K562 (cell line): ENCODE measurements at regions not wholly inside any gene's neighbourhood (a gene's known extent, or its start where the extent isn't known, plus 50 kb on each side); places are given as distances from the start of the nearest gene placed in this dataset.

Experiments used
- ATAC-seq: fragments of 200-7000 bp; cut with Tn5 transposase; 3 replicates; pipeline ENCODE4 v1.9.1; 2020; ENCODE audit warnings: moderate library complexity
- BruUV-seq: library from RNA; stranded (reverse); fragments of 400-500 nt; replicated peaks from 2 replicates; lab custom pipeline; 2021; lab: Mats Ljungman, UMichigan
- CTCF ChIA-PET: fragments of 300-600 bp; formaldehyde crosslinking; extraction: SDS; loops from one replicate; lab custom pipeline; 2021; ENCODE audit warnings: low intra/inter-chr PET ratio; lab: Yijun Ruan, JAX
- POLR2A ChIA-PET: fragments of 300-600, 350-650 bp; sonication (Branson Sonifier 250); formaldehyde crosslinking; extraction: SDS; loops from one replicate; lab custom pipeline; 2021; ENCODE audit warnings: antibody characterized with exemption, inconsistent platforms; lab: Yijun Ruan, JAX
- DNase-seq, 4 experiments: peaks; one replicate each; pipeline versions ENCODE4 v3.0.0 to v3.0.0-alpha.2; 2011 to 2018; ENCODE audit warnings: low spot score in 3 of 4, mixed read lengths in 3 of 4; ENCODE audit errors: extremely low read depth in 1 of 4
- FAIRE-seq: peaks from 2 replicates; lab custom pipeline; 2011; peaks lifted over from hg19 to GRCh38; lab: Jason Lieb, UNC
- H2AFZ ChIP-seq: 2 replicates; pipeline ENCODE4 v1.6.0; 2011; ENCODE audit warnings: low read depth, low read length, control low read depth, inconsistent platforms
- H3K27ac ChIP-seq: fragments of 200-600 bp; 3 replicates; pipeline ENCODE4 v1.8.0; 2011; ENCODE audit warnings: low read depth, mild to moderate bottlenecking, control low read depth, inconsistent platforms, low read length, moderate library complexity, mixed read lengths; ENCODE audit errors: extremely low read depth
- H3K27me3 ChIP-seq, 2 experiments: fragments of 300-600 bp in 1 of 2; 2 replicates in 1 of 2; 3 replicates in 1 of 2; pipeline versions ENCODE4 v1.6.0 to v1.8.0; 2011; ENCODE audit warnings: inconsistent platforms in 2 of 2, low read length in 2 of 2, mild to moderate bottlenecking in 1 of 2, mixed read lengths in 1 of 2, moderate library complexity in 1 of 2; ENCODE audit not compliant: control insufficient read depth in 2 of 2, insufficient read depth in 2 of 2
- H3K36me3 ChIP-seq: fragments of 300-600 bp; 3 replicates; pipeline ENCODE4 v1.8.0; 2011; ENCODE audit warnings: mild to moderate bottlenecking, low read length, inconsistent platforms; ENCODE audit not compliant: control insufficient read depth, insufficient read depth
- H3K4me1 ChIP-seq, 2 experiments: fragments of 200-600 bp in 1 of 2; replicated peaks in 1 of 2; 2 replicates in 1 of 2; 3 replicates in 1 of 2; pipeline versions ENCODE4 v1.5.1 to v1.8.0; 2011; ENCODE audit warnings: inconsistent platforms in 2 of 2, low read length in 2 of 2, mild to moderate bottlenecking in 1 of 2, mixed read lengths in 1 of 2, moderate library complexity in 1 of 2; ENCODE audit not compliant: control insufficient read depth in 2 of 2, insufficient read depth in 2 of 2
- H3K4me2 ChIP-seq: 2 replicates; pipeline ENCODE4 v1.6.1; 2011; ENCODE audit warnings: low read length, control low read depth, inconsistent platforms, mixed read lengths; ENCODE audit not compliant: insufficient read depth
- H3K4me3 ChIP-seq: fragments of 200-600 bp; sonication (generic), shearing (Covaris generic); 2 replicates; pipeline ENCODE4 v1.5.1; 2016; ENCODE audit warnings: control low read depth, inconsistent platforms
- H3K79me2 ChIP-seq: fragments of 200-600 bp; 3 replicates; pipeline ENCODE4 v1.8.0; 2011; ENCODE audit warnings: low read length, inconsistent platforms; ENCODE audit not compliant: control insufficient read depth, insufficient read depth
- H3K9ac ChIP-seq, 2 experiments: 2 replicates each; pipeline versions ENCODE4 v1.6.0 to v1.6.1; 2011; ENCODE audit warnings: low read depth in 2 of 2, low read length in 2 of 2, control low read depth in 1 of 2, inconsistent platforms in 1 of 2, mild to moderate bottlenecking in 1 of 2, mixed read lengths in 1 of 2; ENCODE audit not compliant: insufficient read depth in 1 of 2
- H3K9me1 ChIP-seq: one replicate; pipeline ENCODE4 v1.6.0; 2011; ENCODE audit warnings: inconsistent platforms, mild to moderate bottlenecking, low read length, moderate library complexity; ENCODE audit not compliant: control insufficient read depth, insufficient read depth
- H3K9me3 ChIP-seq: replicated peaks from 2 replicates; pipeline ENCODE4 v1.5.1; 2011; ENCODE audit warnings: low read depth, low read length, inconsistent platforms; ENCODE audit not compliant: control insufficient read depth, insufficient read depth
- H4K20me1 ChIP-seq: replicated peaks from 2 replicates; pipeline ENCODE4 v1.6.1; 2011; ENCODE audit warnings: low read length, inconsistent platforms, mixed read lengths; ENCODE audit not compliant: control insufficient read depth, insufficient read depth
- ATF7 ChIP-seq: fragments of 450-650 bp; IDR thresholded peaks from 2 replicates; pipeline ENCODE4 v1.7.1; 2014; ENCODE audit warnings: mild to moderate bottlenecking, moderate library complexity
- BCL6 ChIP-seq: fragments of 250-450 bp; sonication (Bioruptor Pico); IDR thresholded peaks from 2 replicates; pipeline ENCODE4 v1.4.0; 2020
- DEAF1 ChIP-seq: fragments of 450-650 bp; formaldehyde crosslinking; IDR thresholded peaks from 2 replicates; pipeline ENCODE4 v1.4.0; 2020; ENCODE audit warnings: mild to moderate bottlenecking, moderate library complexity
- NCOR1 ChIP-seq: fragments of 450-650 bp; IDR thresholded peaks from 2 replicates; pipeline ENCODE4 v1.6.1; 2016; ENCODE audit warnings: mild to moderate bottlenecking, moderate library complexity
- SMARCA5 ChIP-seq: fragments of 450-650 bp; IDR thresholded peaks from 2 replicates; pipeline ENCODE4 v1.6.1; 2016
- ZNF699 ChIP-seq: fragments of 250-450 bp; sonication (Bioruptor Pico); IDR thresholded peaks from 2 replicates; pipeline ENCODE4 v1.8.0; 2021; ENCODE audit warnings: mild to moderate bottlenecking, moderate library complexity; ENCODE audit not compliant: insufficient replicate concordance
- WGBS: fragments of 100-300 bp; shearing (Covaris generic); methylation state at CpG from one replicate; pipeline ENCODE4 v1.1.6; 2016; ENCODE audit warnings: low coverage, mixed read lengths; ENCODE audit not compliant: insufficient coverage; ENCODE audit errors: missing lambda C conversion rate; 5-methylcytosine and 5-hydroxymethylcytosine counted together
- in situ Hi-C: fragments of 300-500 bp; cut with MboI; formaldehyde crosslinking; loops from 4 replicates; pipeline ENCODE4 v1.15.0; 2018; ENCODE audit warnings: inconsistent platforms, mixed read lengths
- intact Hi-C: fragments of 100-400 bp; cut with micrococcal nuclease; formaldehyde crosslinking; loops from 2 replicates; pipeline ENCODE4 v1.14.2; 2022

GRCh38 chr13:61874970-61875579, 459.4 kb upstream of the PCDH20 start:
- Histone ChIP-seq H3K4me3 (no peak overlapping the region), H3K27me3 (no peaks in the 10 kb centered on the region), H3K9ac (no peak overlapping the region), H3K4me2 (no peak overlapping the region), H3K36me3 (no peaks in the 10 kb centered on the region), H3K9me1 (no peaks in the 10 kb centered on the region), H3K79me2 (no peaks in the 10 kb centered on the region), H4K20me1 (no peaks in the 10 kb centered on the region), H3K9me3 (no peaks in the 10 kb centered on the region), H2AFZ (no peak overlapping the region), H3K27ac (no peak overlapping the region), H3K4me1 (no peaks in the 10 kb centered on the region)
- FAIRE-seq (no peak), DNase-seq (no peak), ATAC-seq (no peak)
- POLR2A ChIA-PET: no interaction called here
- no peak for TF ChIP-seq ATF7
- TF ChIP-seq SMARCA5: no peak
- no peak for TF ChIP-seq DEAF1 (CRISPR knock-in tag)
- no peak for TF ChIP-seq BCL6 (CRISPR knock-in tag)
- TF ChIP-seq NCOR1: no peak
- in situ Hi-C loops (no loop called here), intact Hi-C loops (no loop called here)
- no TSS peak for BruUV-seq
- CTCF ChIA-PET: no interaction called here
- WGBS: 0% methylated on average over 2 of the region's 2 CpGs

- TF ChIP-seq ZNF699 (CRISPR knock-in tag): no peak
- Histone ChIP-seq H3K9me3 (no peaks in the 10 kb centered on the region), H3K9ac (no peak overlapping the region), H3K36me3 (no peaks in the 10 kb centered on the region), H3K27ac (no peak overlapping the region), H3K4me2 (no peak overlapping the region), H3K4me1 (no peaks in the 10 kb centered on the region), H3K79me2 (no peaks in the 10 kb centered on the region), H3K27me3 (no peaks in the 10 kb centered on the region), H4K20me1 (no peaks in the 10 kb centered on the region), H3K4me3 (no peak overlapping the region), H2AFZ (no peak overlapping the region), H3K9me1 (no peaks in the 10 kb centered on the region)
- no peak for ATAC-seq
- intact Hi-C loops (no loop called here), in situ Hi-C loops (no loop called here)
- BruUV-seq: no TSS peak
- CTCF ChIA-PET: no interaction called here
- POLR2A ChIA-PET: no interaction called here
- DNase-seq: no peak
- no peak for FAIRE-seq
Measured at GRCh38 chr13:61873717-61874116, 458.1 kb upstream of the PCDH20 start.
